ENCODE measurements at regions not wholly inside any gene's neighbourhood (a gene's known extent, or its start where the extent isn't known, plus 50 kb on each side); places are given as distances from the start of the nearest gene placed in this dataset.

GRCh38 chr9:78122631-78123030, 91.0 kb upstream of the GNAQ start:
- in situ Hi-C loops (cut with MboI) = no loop called here
- H3K4me3 ChIP-seq = no peak overlapping the region
- H3K9me3 ChIP-seq (replicated peaks; ENCODE audit: control insufficient read depth, insufficient read depth, low read length) = no peaks in the 10 kb centered on the region; the same call in 2 of the 3 replicates
- no peaks in the 10 kb centered on the region for H4K20me1 ChIP-seq (ENCODE audit: control insufficient read depth, insufficient read depth)
- intact Hi-C loops (cut with micrococcal nuclease; ENCODE audit: unreplicated experiment) = loop anchor here (5.0 to 10.0 kb wide), 4 partner anchors 145 to 665 kb away; no protein-coding TSS in a partner anchor
- H3K79me2 ChIP-seq (ENCODE audit: control insufficient read depth, insufficient read depth, low read length) = no peaks in the 10 kb centered on the region
- H2AFZ ChIP-seq (ENCODE audit: control insufficient read depth, low read depth, low read length) = no peak overlapping the region
- ATAC-seq = no peak
- H3K36me3 ChIP-seq (ENCODE audit: control insufficient read depth in 2 of 2, insufficient read depth in 2 of 2, low read length in 1 of 2) = no peaks in the 10 kb centered on the region
- no TSS peak for BruUV-seq (replicated peaks)
- no peak overlapping the region for H3K9ac ChIP-seq (ENCODE audit: control insufficient read depth, insufficient read depth, low read length)
- no peak for FAIRE-seq
- ChIA-PET RAD21 (ENCODE audit: unreplicated experiment) (interaction anchor here (1.1 to 2.0 kb wide), 5 partner anchors 87 to 956 kb away, joined by 3 to 9 read pairs (median 5); no protein-coding TSS in a partner anchor), POLR2A (no interaction called here), CTCF (interaction anchor here (1.6 to 7.0 kb wide), 5 partner anchors 9 to 669 kb away, joined by 9 to 59 read pairs (median 42); no protein-coding TSS in a partner anchor), SMC1A (ENCODE audit: uncharacterized antibody, unreplicated experiment) (interaction anchor here (1.5 to 3.2 kb wide), 2 partner anchors 145 to 204 kb away, joined by 3 to 24 read pairs; no protein-coding TSS in a partner anchor)
- DNase-seq (ENCODE audit: low read depth, low spot score) = no peak
- no peak overlapping the region for H3K4me2 ChIP-seq (ENCODE audit: control insufficient read depth, insufficient read depth)
- WGBS (ENCODE audit: insufficient coverage, insufficient replicate concordance, low lambda C conversion rate, missing lambda C conversion rate) = 50% methylated on average over 5 of the region's 5 CpGs
- no peaks in the 10 kb centered on the region for H3K27me3 ChIP-seq (replicated peaks in 1 of 2; ENCODE audit: control insufficient read depth in 2 of 2, insufficient read depth in 2 of 2, low read length in 1 of 2)
- no peak for TF ChIP-seq ZZZ3 (IDR thresholded peaks at IDR 0.05; ENCODE audit: control insufficient read depth, insufficient read length, low read depth)
- TF ChIP-seq ZBTB40 (IDR thresholded peaks at IDR 0.05; ENCODE audit: borderline replicate concordance) = no peak
- TF ChIP-seq SRF (IDR thresholded peaks at IDR 0.05; ENCODE audit: low read depth in 2 of 2, low read length in 2 of 2) = no peak
- no peak for TF ChIP-seq NR2F1 (conservative IDR thresholded peaks at IDR 0.05)
- TF ChIP-seq FOXK2 (IDR thresholded peaks at IDR 0.05) = no peak
- no peak for TF ChIP-seq RFX5 (IDR thresholded peaks at IDR 0.05; ENCODE audit: low read depth, low read length)
- TF ChIP-seq NR2C2 (IDR thresholded peaks at IDR 0.05; ENCODE audit: borderline replicate concordance, control insufficient read depth, insufficient read length, low read depth) = no peak
- TF ChIP-seq PAX5 (IDR thresholded peaks at IDR 0.05; ENCODE audit: borderline replicate concordance, low read depth, low read length) = no peak
- no peak for TF ChIP-seq CBFB (IDR thresholded peaks at IDR 0.05; ENCODE audit: low read depth)
- TF ChIP-seq NFXL1 (IDR thresholded peaks at IDR 0.05; ENCODE audit: borderline replicate concordance) = no peak
- no peak for TF ChIP-seq SP1 (IDR thresholded peaks at IDR 0.05; ENCODE audit: low read depth, low read length)
- no peak for TF ChIP-seq LARP7 (IDR thresholded peaks at IDR 0.05)
- TF ChIP-seq EGR1 (IDR thresholded peaks at IDR 0.05; ENCODE audit: borderline replicate concordance in 1 of 2, low read depth in 2 of 2, low read length in 2 of 2) = no peak
- no peak for TF ChIP-seq IKZF1 (conservative IDR thresholded peaks at IDR 0.05)
- TF ChIP-seq ZNF274 (IDR thresholded peaks at IDR 0.05; ENCODE audit: insufficient read depth, insufficient read length) = no peak
- no peak for TF ChIP-seq ATF7 (IDR thresholded peaks at IDR 0.05; ENCODE audit: low read depth)
- no peak for TF ChIP-seq ZSCAN29 (IDR thresholded peaks at IDR 0.05)
- no peak for TF ChIP-seq ZNF207 (IDR thresholded peaks at IDR 0.05; ENCODE audit: borderline replicate concordance)
- peaks cover 7% of the 10 kb centered on the region; the same call in 1 of the 2 replicates for H3K4me1 ChIP-seq (ENCODE audit: control insufficient read depth, insufficient read depth, low read length)
- no peak overlapping the region for H3K27ac ChIP-seq (ENCODE audit: control insufficient read depth, insufficient read depth)
